ENCODE measurements at regions not wholly inside any gene's neighbourhood (a gene's known extent, or its start where the extent isn't known, plus 50 kb on each side); places are given as distances from the start of the nearest gene placed in this dataset.
A peak's percentile ranks its signal among the peaks of the same experiment; 100 is the strongest.

DNA sequence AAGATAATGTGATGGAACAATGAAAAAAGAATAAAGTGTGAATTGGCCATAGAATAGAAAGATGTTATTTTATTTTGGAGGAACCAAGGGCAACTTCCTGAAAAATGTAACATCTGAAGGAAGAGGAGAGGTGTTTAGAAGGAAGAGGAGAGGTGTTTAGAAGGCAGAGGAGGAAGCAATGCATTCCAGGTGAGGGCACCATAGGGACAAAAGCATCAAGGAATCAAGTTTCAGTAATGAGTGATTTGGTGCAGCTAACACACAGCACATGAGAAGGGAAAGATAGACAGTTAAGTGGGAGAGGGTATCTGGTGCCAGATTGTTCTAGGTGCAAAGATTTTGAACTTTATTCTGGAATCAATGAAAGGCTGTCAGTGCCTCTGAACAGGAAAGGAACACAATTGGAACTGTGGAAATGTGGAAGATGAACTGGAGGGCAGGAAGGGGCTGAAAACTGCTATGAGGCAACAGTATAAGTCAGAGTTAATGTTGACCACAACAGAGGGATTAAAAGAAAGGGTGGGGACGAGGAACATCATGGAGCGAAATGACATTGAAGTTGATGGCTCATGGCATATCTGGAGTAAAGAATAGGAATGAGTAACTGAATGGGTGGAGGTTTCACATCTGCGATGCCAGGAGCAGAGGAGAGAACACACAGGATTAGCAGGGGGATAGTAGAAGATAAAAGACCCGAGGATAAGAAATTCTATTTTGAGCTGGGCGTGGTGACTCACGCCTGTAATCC, 326.6 kb downstream of the LRIG3 start:
- CTCF ChIA-PET: no interaction called here
- POLR2A ChIA-PET: no interaction called here

DNA sequence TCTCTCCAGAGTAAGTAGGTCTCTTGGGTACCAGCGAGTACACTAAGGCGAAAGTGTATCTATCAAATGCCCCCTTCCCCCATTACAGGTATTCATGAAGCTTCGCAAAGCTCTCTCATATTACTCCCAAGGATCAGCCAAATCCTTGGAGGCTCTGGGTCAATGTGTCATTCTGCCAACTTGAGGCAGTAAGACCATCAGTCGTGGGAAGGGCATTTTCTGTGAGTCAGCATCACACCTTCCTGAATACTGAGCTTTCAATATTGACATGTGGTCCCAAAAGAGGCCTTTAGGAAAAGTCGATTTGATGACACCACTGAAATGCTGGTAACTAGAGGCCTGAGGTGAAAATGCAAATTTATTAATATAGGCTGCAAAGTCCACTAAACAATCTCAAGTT, 323.9 kb downstream of the LRIG3 start:
- H4K20me1 ChIP-seq (ENCODE audit: insufficient read depth): no peaks in the 10 kb centered on the region
- H2AFZ ChIP-seq (ENCODE audit: low read depth): no peak overlapping the region
- POLR2A ChIA-PET: no interaction called here
- no peaks in the 10 kb centered on the region for H3K9me3 ChIP-seq
- H3K36me3 ChIP-seq (replicated peaks in 1 of 2; ENCODE audit: control insufficient read depth in 1 of 2, insufficient read depth in 2 of 2, low read length in 1 of 2): no peaks in the 10 kb centered on the region
- 13% methylated on average over 5 of the region's 5 CpGs for WGBS (ENCODE audit: low lambda C conversion rate)
- no peak overlapping the region for H3K9ac ChIP-seq
- no peak for TF ChIP-seq JUND (IDR thresholded peaks at IDR 0.05)
- TF ChIP-seq, protein P1, sequence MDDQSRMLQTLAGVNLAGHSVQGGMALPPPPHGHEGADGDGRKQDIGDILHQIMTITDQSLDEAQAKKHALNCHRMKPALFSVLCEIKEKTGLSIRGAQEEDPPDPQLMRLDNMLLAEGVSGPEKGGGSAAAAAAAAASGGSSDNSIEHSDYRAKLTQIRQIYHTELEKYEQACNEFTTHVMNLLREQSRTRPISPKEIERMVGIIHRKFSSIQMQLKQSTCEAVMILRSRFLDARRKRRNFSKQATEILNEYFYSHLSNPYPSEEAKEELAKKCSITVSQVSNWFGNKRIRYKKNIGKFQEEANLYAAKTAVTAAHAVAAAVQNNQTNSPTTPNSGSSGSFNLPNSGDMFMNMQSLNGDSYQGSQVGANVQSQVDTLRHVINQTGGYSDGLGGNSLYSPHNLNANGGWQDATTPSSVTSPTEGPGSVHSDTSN (IDR thresholded peaks at IDR 0.05): 0 out of 2 replicates have a peak, but pooled peaks have one; percentile 4
- H3K27ac ChIP-seq (ENCODE audit: low read depth in 2 of 2, low read length in 1 of 2): no peak overlapping the region
- no peaks in the 10 kb centered on the region for H3F3A ChIP-seq (replicated peaks; ENCODE audit: insufficient read depth)
- DNase-seq: no peak
- no peak overlapping the region for H3K4me3 ChIP-seq (ENCODE audit: low read depth in 2 of 2, low read length in 1 of 2)
- H3K4me2 ChIP-seq: no peak overlapping the region
- no peaks in the 10 kb centered on the region; the same call in 1 of the 2 replicates for H3K27me3 ChIP-seq (ENCODE audit: insufficient read depth)
- no peaks in the 10 kb centered on the region for H3K9me2 ChIP-seq
- CTCF ChIA-PET: no interaction called here
- H3K79me2 ChIP-seq (ENCODE audit: insufficient read depth): no peaks in the 10 kb centered on the region
- no peaks in the 10 kb centered on the region for H3K4me1 ChIP-seq (ENCODE audit: control insufficient read depth in 1 of 2, insufficient read depth in 2 of 2, low read depth in 1 of 2, low read length in 1 of 2)

More for the DNA sequence above, 326.6 kb downstream of the LRIG3 start:
- Histone ChIP-seq H3K9me3 (no peaks in the 10 kb centered on the region), H3K4me2 (no peak overlapping the region), H3K9me2 (no peaks in the 10 kb centered on the region), H3F3A (replicated peaks; ENCODE audit: insufficient read depth) (no peaks in the 10 kb centered on the region), H3K27ac (ENCODE audit: low read depth in 2 of 2, low read length in 1 of 2) (no peak overlapping the region), H3K27me3 (ENCODE audit: insufficient read depth) (no peaks in the 10 kb centered on the region; the same call in 1 of the 2 replicates), H2AFZ (ENCODE audit: low read depth) (no peak overlapping the region), H3K4me3 (ENCODE audit: low read depth in 2 of 2, low read length in 1 of 2) (no peak overlapping the region), H3K79me2 (ENCODE audit: insufficient read depth) (no peaks in the 10 kb centered on the region), H3K36me3 (replicated peaks in 1 of 2; ENCODE audit: control insufficient read depth in 1 of 2, insufficient read depth in 2 of 2, low read length in 1 of 2) (no peaks in the 10 kb centered on the region), H3K9ac (no peak overlapping the region), H3K4me1 (ENCODE audit: control insufficient read depth in 1 of 2, insufficient read depth in 2 of 2, low read depth in 1 of 2, low read length in 1 of 2) (no peaks in the 10 kb centered on the region), H4K20me1 (ENCODE audit: insufficient read depth) (no peaks in the 10 kb centered on the region)
- WGBS (ENCODE audit: low lambda C conversion rate): 12% methylated on average over 6 of the region's 6 CpGs
- TF ChIP-seq, protein P2, sequence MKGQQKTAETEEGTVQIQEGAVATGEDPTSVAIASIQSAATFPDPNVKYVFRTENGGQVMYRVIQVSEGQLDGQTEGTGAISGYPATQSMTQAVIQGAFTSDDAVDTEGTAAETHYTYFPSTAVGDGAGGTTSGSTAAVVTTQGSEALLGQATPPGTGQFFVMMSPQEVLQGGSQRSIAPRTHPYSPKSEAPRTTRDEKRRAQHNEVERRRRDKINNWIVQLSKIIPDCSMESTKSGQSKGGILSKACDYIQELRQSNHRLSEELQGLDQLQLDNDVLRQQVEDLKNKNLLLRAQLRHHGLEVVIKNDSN (IDR thresholded peaks at IDR 0.05; ENCODE audit: borderline replicate concordance, low read depth): no peak
- no peak for TF ChIP-seq EP300 (IDR thresholded peaks at IDR 0.05; ENCODE audit: borderline replicate concordance in 1 of 2, low read depth in 1 of 2, low read length in 1 of 2)
- TF ChIP-seq POLR2AphosphoS5 (IDR thresholded peaks at IDR 0.05; ENCODE audit: low read depth, low read length): no peak
- TF ChIP-seq RAD21 (IDR thresholded peaks at IDR 0.05; ENCODE audit: low read length): no peak
- no peak for TF ChIP-seq YY1 (IDR thresholded peaks at IDR 0.05; ENCODE audit: low read depth)
- no peak for TF ChIP-seq ELF1 (IDR thresholded peaks at IDR 0.05)
- TF ChIP-seq, protein P3, sequence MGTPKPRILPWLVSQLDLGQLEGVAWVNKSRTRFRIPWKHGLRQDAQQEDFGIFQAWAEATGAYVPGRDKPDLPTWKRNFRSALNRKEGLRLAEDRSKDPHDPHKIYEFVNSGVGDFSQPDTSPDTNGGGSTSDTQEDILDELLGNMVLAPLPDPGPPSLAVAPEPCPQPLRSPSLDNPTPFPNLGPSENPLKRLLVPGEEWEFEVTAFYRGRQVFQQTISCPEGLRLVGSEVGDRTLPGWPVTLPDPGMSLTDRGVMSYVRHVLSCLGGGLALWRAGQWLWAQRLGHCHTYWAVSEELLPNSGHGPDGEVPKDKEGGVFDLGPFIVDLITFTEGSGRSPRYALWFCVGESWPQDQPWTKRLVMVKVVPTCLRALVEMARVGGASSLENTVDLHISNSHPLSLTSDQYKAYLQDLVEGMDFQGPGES (IDR thresholded peaks at IDR 0.05; ENCODE audit: low read depth, low read length): no peak
- no peak for TF ChIP-seq JUND (IDR thresholded peaks at IDR 0.05)
- no peak for TF ChIP-seq SIN3A (IDR thresholded peaks at IDR 0.05; ENCODE audit: borderline replicate concordance, low read depth, low read length)
- DNase-seq: no peak
